Neural progenitor cell (in vitro differentiated cells): ENCODE measurements at regions not wholly inside any gene's neighbourhood (a gene's known extent, or its start where the extent isn't known, plus 50 kb on each side); places are given as distances from the start of the nearest gene placed in this dataset.

ENCODE experiments used
- DNase-seq: peaks from one replicate; pipeline ENCODE4 v3.0.0-alpha.2; 2016; ENCODE audit warnings: low spot score
- H2AFZ ChIP-seq: fragments of 200-600 bp; sonication (generic); replicated peaks from 2 replicates; pipeline ENCODE4 v1.6.1; 2016; ENCODE audit warnings: antibody characterized with exemption
- H3F3A ChIP-seq: fragments of 200-600 bp; sonication (generic); 2 replicates; pipeline ENCODE4 v1.6.1; 2016; ENCODE audit warnings: antibody characterized with exemption, low read depth
- H3K27ac ChIP-seq: fragments of 200-600 bp; sonication (generic); 2 replicates; pipeline ENCODE4 v1.5.1; 2016; ENCODE audit warnings: mild to moderate bottlenecking
- H3K27me3 ChIP-seq: fragments of 200-600 bp; sonication (generic); 2 replicates; pipeline ENCODE4 v1.6.1; 2016; ENCODE audit warnings: mild to moderate bottlenecking, moderate library complexity
- H3K36me3 ChIP-seq: fragments of 200-600 bp; sonication (generic); 2 replicates; pipeline ENCODE4 v1.5.1; 2016
- H3K4me1 ChIP-seq: fragments of 200-600 bp; sonication (generic); 2 replicates; pipeline ENCODE4 v1.6.1; 2016; ENCODE audit warnings: mixed run types
- H3K4me2 ChIP-seq: fragments of 200-600 bp; sonication (generic); 2 replicates; pipeline ENCODE4 v1.6.1; 2016
- H3K4me3 ChIP-seq: fragments of 200-600 bp; sonication (generic); 2 replicates; pipeline ENCODE4 v1.5.1; 2016
- H3K79me2 ChIP-seq: fragments of 200-600 bp; sonication (generic); 2 replicates; pipeline ENCODE4 v1.6.1; 2016; ENCODE audit warnings: low read depth
- H3K9ac ChIP-seq: fragments of 200-600 bp; sonication (generic); 2 replicates; pipeline ENCODE4 v1.6.1; 2016
- H3K9me3 ChIP-seq: fragments of 200-600 bp; sonication (generic); 2 replicates; pipeline ENCODE4 v1.5.1; 2016; ENCODE audit warnings: low read depth
- H4K20me1 ChIP-seq: fragments of 200-600 bp; sonication (generic); 2 replicates; pipeline ENCODE4 v1.6.1; 2016; ENCODE audit warnings: low read depth
- H3K27ac Mint-ChIP-seq: 3 replicates; pipeline ENCODE4 v1.8.0; 2021; ENCODE audit warnings: mixed read lengths
- H3K27me3 Mint-ChIP-seq: 2 replicates; pipeline ENCODE4 v1.8.0; 2022; ENCODE audit warnings: low read depth, mild to moderate bottlenecking, inconsistent platforms, moderate library complexity, mixed read lengths; ENCODE audit not compliant: insufficient read depth
- H3K36me3 Mint-ChIP-seq: 3 replicates; pipeline ENCODE4 v1.8.0; 2021; ENCODE audit warnings: mixed read lengths
- H3K4me1 Mint-ChIP-seq: 3 replicates; pipeline ENCODE4 v1.8.0; 2021; ENCODE audit warnings: mixed read lengths
- H3K4me3 Mint-ChIP-seq: 3 replicates; pipeline ENCODE4 v1.8.0; 2021; ENCODE audit warnings: mild to moderate bottlenecking, moderate library complexity, mixed read lengths
- H3K9me3 Mint-ChIP-seq: 3 replicates; pipeline ENCODE4 v1.8.0; 2020; ENCODE audit warnings: mixed read lengths
- EZH2 ChIP-seq: fragments of 200-600 bp; sonication (generic); IDR thresholded peaks from 2 replicates; pipeline ENCODE4 v1.6.1; 2017; ENCODE audit warnings: antibody characterized with exemption, mild to moderate bottlenecking, moderate library complexity
- EZH2phosphoT487 ChIP-seq: fragments of 200-600 bp; sonication (generic); IDR thresholded peaks from 2 replicates; pipeline ENCODE4 v1.6.1; 2017; ENCODE audit warnings: antibody characterized with exemption
- TF ChIP-seq, protein P1 (sequence below): fragments of 200-600 bp; sonication (generic); IDR thresholded peaks from 2 replicates; pipeline ENCODE4 v1.5.1; 2017; ENCODE audit warnings: antibody characterized with exemption, mild to moderate bottlenecking

DNA sequence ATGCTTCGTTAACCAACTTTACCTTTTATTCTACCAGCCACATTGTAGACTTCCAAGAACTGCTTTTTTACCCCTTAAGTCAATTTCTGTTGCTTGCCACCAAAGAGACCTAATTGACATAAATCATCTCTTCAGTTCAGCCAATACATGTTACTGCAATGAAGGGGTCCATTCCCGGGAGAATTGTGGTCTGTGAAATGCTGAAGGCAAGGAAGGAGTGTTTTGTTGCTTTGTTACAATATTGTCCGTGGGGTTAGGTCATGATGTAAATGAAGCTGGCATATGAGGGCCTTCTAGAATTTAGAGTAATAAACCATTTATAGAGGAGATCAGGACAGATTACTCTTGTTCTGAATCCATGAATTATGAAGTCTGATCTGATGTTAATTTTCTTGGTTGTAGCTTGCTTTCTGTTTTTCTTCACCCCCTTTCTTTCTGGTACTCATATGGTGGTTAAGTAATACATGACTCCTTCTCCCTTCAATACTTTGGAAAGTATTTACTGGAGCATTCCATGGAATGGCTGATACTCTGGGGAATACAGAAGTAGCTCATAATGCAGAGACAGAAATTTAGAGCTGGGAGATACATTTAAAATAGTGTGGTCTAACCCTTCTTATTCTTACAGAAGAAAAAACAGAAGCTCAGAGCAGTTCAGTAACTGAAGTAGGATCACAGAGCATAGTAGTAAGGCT lies 297.0 kb upstream of the CLINT1 start:
- Histone ChIP-seq H2AFZ (no peak overlapping the region), H3K4me3 (no peak overlapping the region), H3K9me3 (no peaks in the 10 kb centered on the region), H3K79me2 (no peaks in the 10 kb centered on the region), H3K27ac (no peak overlapping the region), H3K4me1 (no peaks in the 10 kb centered on the region), H3K4me2 (no peak overlapping the region), H3K9ac (no peak overlapping the region), H3K27me3 (no peaks in the 10 kb centered on the region), H3F3A (no peaks in the 10 kb centered on the region), H4K20me1 (no peaks in the 10 kb centered on the region), H3K36me3 (no peaks in the 10 kb centered on the region)
- Mint-ChIP-seq H3K4me1 (peaks cover 10% of the 10 kb centered on the region), H3K27me3 (peaks cover 3% of the 10 kb centered on the region), H3K4me3 (no peak overlapping the region), H3K9me3 (no peaks in the 10 kb centered on the region), H3K36me3 (no peaks in the 10 kb centered on the region), H3K27ac (no peak overlapping the region)
- TF ChIP-seq EZH2 (no peak), EZH2phosphoT487 (no peak)
- TF ChIP-seq, protein P1, sequence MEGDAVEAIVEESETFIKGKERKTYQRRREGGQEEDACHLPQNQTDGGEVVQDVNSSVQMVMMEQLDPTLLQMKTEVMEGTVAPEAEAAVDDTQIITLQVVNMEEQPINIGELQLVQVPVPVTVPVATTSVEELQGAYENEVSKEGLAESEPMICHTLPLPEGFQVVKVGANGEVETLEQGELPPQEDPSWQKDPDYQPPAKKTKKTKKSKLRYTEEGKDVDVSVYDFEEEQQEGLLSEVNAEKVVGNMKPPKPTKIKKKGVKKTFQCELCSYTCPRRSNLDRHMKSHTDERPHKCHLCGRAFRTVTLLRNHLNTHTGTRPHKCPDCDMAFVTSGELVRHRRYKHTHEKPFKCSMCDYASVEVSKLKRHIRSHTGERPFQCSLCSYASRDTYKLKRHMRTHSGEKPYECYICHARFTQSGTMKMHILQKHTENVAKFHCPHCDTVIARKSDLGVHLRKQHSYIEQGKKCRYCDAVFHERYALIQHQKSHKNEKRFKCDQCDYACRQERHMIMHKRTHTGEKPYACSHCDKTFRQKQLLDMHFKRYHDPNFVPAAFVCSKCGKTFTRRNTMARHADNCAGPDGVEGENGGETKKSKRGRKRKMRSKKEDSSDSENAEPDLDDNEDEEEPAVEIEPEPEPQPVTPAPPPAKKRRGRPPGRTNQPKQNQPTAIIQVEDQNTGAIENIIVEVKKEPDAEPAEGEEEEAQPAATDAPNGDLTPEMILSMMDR, result no peak
- DNase-seq, result no peak

DNA sequence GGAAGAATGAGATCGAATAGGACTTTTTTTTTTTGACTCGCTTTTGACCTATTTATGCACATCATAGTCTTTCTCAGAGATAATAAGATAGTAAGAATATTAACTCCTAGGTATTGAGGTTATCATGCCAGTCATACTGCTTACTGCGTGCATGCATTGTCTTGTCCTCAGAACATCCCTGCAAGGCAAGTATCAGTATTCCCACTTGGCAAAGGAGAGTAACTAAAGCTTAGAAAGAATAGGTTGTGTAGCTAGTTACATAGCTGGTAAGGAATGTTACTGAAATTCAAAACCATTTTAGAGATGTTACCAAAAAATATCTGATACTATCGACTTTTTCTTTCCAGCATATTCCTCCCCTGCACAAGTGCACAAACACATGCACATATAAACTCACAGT lies 296.1 kb upstream of the CLINT1 start:
- Mint-ChIP-seq H3K27ac (no peak overlapping the region), H3K4me1 (peaks cover 9% of the 10 kb centered on the region), H3K9me3 (no peaks in the 10 kb centered on the region), H3K4me3 (no peak overlapping the region), H3K27me3 (peaks cover 3% of the 10 kb centered on the region), H3K36me3 (no peaks in the 10 kb centered on the region)
- Histone ChIP-seq H3K9ac (no peak overlapping the region), H3K9me3 (no peaks in the 10 kb centered on the region), H3K27ac (no peak overlapping the region), H4K20me1 (no peaks in the 10 kb centered on the region), H3K4me3 (no peak overlapping the region), H3K4me2 (no peak overlapping the region), H3F3A (no peaks in the 10 kb centered on the region), H3K79me2 (no peaks in the 10 kb centered on the region), H3K4me1 (no peaks in the 10 kb centered on the region), H2AFZ (no peak overlapping the region), H3K27me3 (no peaks in the 10 kb centered on the region), H3K36me3 (no peaks in the 10 kb centered on the region)
- DNase-seq, result no peak
- TF ChIP-seq, protein P1, result no peak
- TF ChIP-seq EZH2 (no peak), EZH2phosphoT487 (no peak)

DNA sequence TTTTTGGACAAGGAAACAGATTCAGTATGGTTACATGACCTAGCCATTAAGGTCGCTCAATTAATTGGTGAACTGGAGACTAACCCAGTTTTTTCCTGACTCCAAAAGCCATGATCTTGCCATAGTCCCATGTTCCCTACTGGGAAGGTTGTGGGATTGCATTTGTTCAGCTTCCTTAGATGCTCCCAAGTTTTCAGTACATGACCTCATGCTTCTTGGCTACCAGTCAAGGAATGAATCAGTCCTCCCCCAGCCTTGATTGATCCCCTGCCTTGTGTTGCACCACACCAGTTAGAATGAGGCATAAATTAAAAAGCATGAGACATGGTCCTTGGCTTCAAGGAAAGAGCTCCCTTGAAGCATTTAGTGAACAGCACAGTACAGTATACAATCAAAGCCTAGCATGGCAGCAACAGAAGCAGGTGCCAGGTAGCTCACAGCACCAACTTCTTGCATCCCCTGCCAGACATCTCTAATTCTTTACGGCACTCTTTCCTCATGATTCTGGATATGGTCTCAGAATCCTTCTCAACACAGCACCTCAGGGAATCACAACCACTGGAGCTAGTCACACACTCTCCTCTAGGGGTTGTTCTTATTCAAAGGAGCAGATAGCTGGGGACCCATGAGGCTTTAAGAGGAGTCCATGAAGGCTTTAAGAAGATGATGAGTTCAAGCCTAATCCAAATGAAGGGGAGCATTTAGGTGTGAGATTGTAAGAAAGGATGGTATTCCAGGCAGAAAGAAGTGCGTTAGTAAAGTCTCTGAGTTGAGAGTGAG lies 295.5 kb upstream of the CLINT1 start:
- Mint-ChIP-seq H3K27me3 (peaks cover 3% of the 10 kb centered on the region), H3K27ac (no peak overlapping the region), H3K4me3 (no peak overlapping the region), H3K4me1 (peaks cover 5% of the 10 kb centered on the region), H3K9me3 (no peaks in the 10 kb centered on the region), H3K36me3 (no peaks in the 10 kb centered on the region)
- Histone ChIP-seq H3K79me2 (no peaks in the 10 kb centered on the region), H3F3A (no peaks in the 10 kb centered on the region), H3K36me3 (no peaks in the 10 kb centered on the region), H3K9ac (no peak overlapping the region), H2AFZ (no peak overlapping the region), H3K27me3 (no peaks in the 10 kb centered on the region), H3K4me1 (no peaks in the 10 kb centered on the region), H3K4me3 (no peak overlapping the region), H3K4me2 (no peak overlapping the region), H3K27ac (no peak overlapping the region), H3K9me3 (no peaks in the 10 kb centered on the region), H4K20me1 (no peaks in the 10 kb centered on the region)
- no peak for DNase-seq
- TF ChIP-seq EZH2, result no peak
- TF ChIP-seq, protein P1, result no peak
- TF ChIP-seq EZH2phosphoT487, result no peak
